CD4-positive, alpha-beta memory T cell (primary cell): ENCODE measurements at regions not wholly inside any gene's neighbourhood (a gene's known extent, or its start where the extent isn't known, plus 50 kb on each side); places are given as distances from the start of the nearest gene placed in this dataset.
A peak's percentile ranks its signal among the peaks of the same experiment; 100 is the strongest.

Experiments
- CTCF ChIA-PET: fragments of 350-600 bp; sonication (Branson Sonifier 250); formaldehyde crosslinking; loops from one replicate; lab custom pipeline; 2021; ENCODE audit warnings: inconsistent platforms; ENCODE audit not compliant: partially characterized antibody; lab: Charles Lee
- POLR2A ChIA-PET: fragments of 350-600 bp; sonication (Branson Sonifier 250); formaldehyde crosslinking; loops from one replicate; lab custom pipeline; 2021; ENCODE audit not compliant: partially characterized antibody; lab: Charles Lee
- DNase-seq, 5 donors: peaks; one replicate each; pipeline versions ENCODE4 v3.0.0 to v3.0.0-alpha.2; 2020 to 2022; ENCODE audit warnings: mixed read lengths in 1 of 5
- H3K27ac ChIP-seq: one replicate; pipeline ENCODE4 v1.7.0; 2013; ENCODE audit warnings: low read depth, low read length
- H3K27me3 ChIP-seq: 2 replicates; pipeline ENCODE4 v1.7.0; 2013; ENCODE audit warnings: mild to moderate bottlenecking, low read length, moderate library complexity; ENCODE audit not compliant: insufficient read depth
- H3K36me3 ChIP-seq: 2 replicates; pipeline ENCODE4 v1.7.0; 2013; ENCODE audit warnings: mild to moderate bottlenecking, low read length, moderate library complexity; ENCODE audit not compliant: insufficient read depth
- H3K4me1 ChIP-seq: 2 replicates; pipeline ENCODE4 v1.7.0; 2013; ENCODE audit warnings: mild to moderate bottlenecking, low read length, moderate library complexity; ENCODE audit not compliant: insufficient read depth
- H3K4me3 ChIP-seq, 2 donors: one replicate each; pipeline ENCODE4 v1.7.0; 2013; ENCODE audit warnings: low read length in 2 of 2, mild to moderate bottlenecking in 1 of 2
- H3K9me3 ChIP-seq, 2 donors: one replicate each; pipeline ENCODE4 v1.7.0; 2013; ENCODE audit warnings: low read length in 2 of 2, control low read depth in 1 of 2; ENCODE audit not compliant: control insufficient read depth in 1 of 2
- H3K27ac Mint-ChIP-seq, 7 donors: one replicate each; pipeline ENCODE4 v1.8.0; 2020 to 2021; ENCODE audit warnings: mixed read lengths in 7 of 7, mild to moderate bottlenecking in 6 of 7, inconsistent platforms in 3 of 7, moderate library complexity in 3 of 7
- H3K27me3 Mint-ChIP-seq, 2 donors: one replicate each; pipeline ENCODE4 v1.8.0; 2020 to 2021; ENCODE audit warnings: mixed read lengths in 2 of 2
- H3K36me3 Mint-ChIP-seq, 2 donors: one replicate each; pipeline ENCODE4 v1.8.0; 2020 to 2021; ENCODE audit warnings: mixed read lengths in 2 of 2, inconsistent platforms in 1 of 2, mild to moderate bottlenecking in 1 of 2
- H3K4me1 Mint-ChIP-seq, 4 donors: one replicate each; pipeline ENCODE4 v1.8.0; 2020 to 2021; ENCODE audit warnings: mixed read lengths in 4 of 4, mild to moderate bottlenecking in 1 of 4
- H3K4me3 Mint-ChIP-seq, 8 donors: one replicate each; pipeline ENCODE4 v1.8.0; 2020 to 2021; ENCODE audit warnings: mixed read lengths in 8 of 8, mild to moderate bottlenecking in 7 of 8, moderate library complexity in 6 of 8, inconsistent platforms in 3 of 8
- H3K9me3 Mint-ChIP-seq, 8 donors: one replicate each; pipeline ENCODE4 v1.8.0; 2020 to 2021; ENCODE audit warnings: mixed read lengths in 8 of 8, mild to moderate bottlenecking in 5 of 8, inconsistent platforms in 3 of 8, moderate library complexity in 1 of 8
- intact Hi-C: fragments of 100-400 bp; cut with micrococcal nuclease; formaldehyde crosslinking; loops from one replicate; pipeline ENCODE4 v1.15.1; 2023

GRCh38 chr6:53216301-53216700 lies 67.7 kb upstream of the GCM1 start:
- ChIA-PET CTCF (no interaction called here), POLR2A (no interaction called here)
- peaks cover 0 to 4% (median 0%) of the 10 kb centered on the region in 8 donors for H3K9me3 Mint-ChIP-seq
- no peak overlapping the region for H3K27ac ChIP-seq
- H3K27me3 ChIP-seq: no peaks in the 10 kb centered on the region
- no peak for DNase-seq
- H3K4me3 ChIP-seq: no peak overlapping the region
- no peaks in the 10 kb centered on the region for H3K27me3 Mint-ChIP-seq
- no peaks in the 10 kb centered on the region for H3K36me3 ChIP-seq
- intact Hi-C loops: no loop called here
- no peaks in the 10 kb centered on the region for H3K9me3 ChIP-seq
- H3K4me1 ChIP-seq: peaks cover 4% of the 10 kb centered on the region
- H3K36me3 Mint-ChIP-seq: peaks cover 0 to 4% of the 10 kb centered on the region in 2 donors
- no peak overlapping the region for H3K27ac Mint-ChIP-seq
- H3K4me1 Mint-ChIP-seq: peaks cover 4 to 15% (median 6%) of the 10 kb centered on the region in 4 donors
- H3K4me3 Mint-ChIP-seq: no peak overlapping the region

- Mint-ChIP-seq H3K9me3 (peaks cover 0 to 4% (median 0%) of the 10 kb centered on the region in 8 donors), H3K27me3 (no peaks in the 10 kb centered on the region), H3K4me1 (peaks cover 4 to 15% (median 6%) of the 10 kb centered on the region in 4 donors), H3K36me3 (peaks cover 0 to 4% of the 10 kb centered on the region in 2 donors), H3K4me3 (no peak overlapping the region), H3K27ac (no peak overlapping the region)
- H3K27ac ChIP-seq: no peak overlapping the region
- intact Hi-C loops: no loop called here
- no peaks in the 10 kb centered on the region for H3K9me3 ChIP-seq
- H3K4me1 ChIP-seq: peaks cover 4% of the 10 kb centered on the region
- no peaks in the 10 kb centered on the region for H3K27me3 ChIP-seq
- no peaks in the 10 kb centered on the region for H3K36me3 ChIP-seq
- no peak overlapping the region for H3K4me3 ChIP-seq
- DNase-seq: no peak
- POLR2A ChIA-PET: no interaction called here
- CTCF ChIA-PET: no interaction called here
These were observed 65.5 kb upstream of the GCM1 start for GRCh38 chr6:53214172-53214571.

GRCh38 chr6:53210811-53211210 lies 62.2 kb upstream of the GCM1 start:
- Mint-ChIP-seq H3K4me1 (peaks cover 0 to 1% (median 0%) of the 10 kb centered on the region in 4 donors), H3K27me3 (no peaks in the 10 kb centered on the region)
- CTCF ChIA-PET: no interaction called here

GRCh38 chr6:53209681-53210080 lies 61.0 kb upstream of the GCM1 start:
- intact Hi-C loops: no loop called here
- Histone ChIP-seq H3K4me1 (no peaks in the 10 kb centered on the region), H3K27ac (no peak overlapping the region), H3K36me3 (no peaks in the 10 kb centered on the region), H3K4me3 (no peak overlapping the region), H3K27me3 (no peaks in the 10 kb centered on the region), H3K9me3 (no peaks in the 10 kb centered on the region)
- DNase-seq: no peak
- Mint-ChIP-seq H3K4me3 (no peak overlapping the region), H3K27ac (no peak overlapping the region), H3K4me1 (peaks cover 0 to 1% (median 0%) of the 10 kb centered on the region in 4 donors), H3K9me3 (peaks cover 0 to 4% (median 0%) of the 10 kb centered on the region in 8 donors), H3K27me3 (no peaks in the 10 kb centered on the region), H3K36me3 (peaks cover 0 to 4% of the 10 kb centered on the region in 2 donors)
- ChIA-PET POLR2A (no interaction called here), CTCF (no interaction called here)

More at GRCh38 chr6:53210811-53211210, 62.2 kb upstream of the GCM1 start:
- Histone ChIP-seq H3K4me3 (no peak overlapping the region), H3K36me3 (no peaks in the 10 kb centered on the region), H3K9me3 (no peaks in the 10 kb centered on the region), H3K27me3 (no peaks in the 10 kb centered on the region), H3K4me1 (no peaks in the 10 kb centered on the region), H3K27ac (no peak overlapping the region)
- intact Hi-C loops: no loop called here
- POLR2A ChIA-PET: no interaction called here
- Mint-ChIP-seq H3K9me3 (peaks cover 0 to 4% (median 0%) of the 10 kb centered on the region in 8 donors), H3K4me3 (no peak overlapping the region), H3K36me3 (peaks cover 0 to 4% of the 10 kb centered on the region in 2 donors), H3K27ac (no peak overlapping the region)
- DNase-seq: no peak

- no peak overlapping the region for H3K27ac ChIP-seq
- no peaks in the 10 kb centered on the region for H3K9me3 ChIP-seq
- no peak overlapping the region for H3K27ac Mint-ChIP-seq
- H3K4me1 ChIP-seq: no peaks in the 10 kb centered on the region
- no peaks in the 10 kb centered on the region for H3K36me3 Mint-ChIP-seq
- intact Hi-C loops: no loop called here
- H3K4me3 Mint-ChIP-seq: no peak overlapping the region
- H3K9me3 Mint-ChIP-seq: no peaks in the 10 kb centered on the region
- no peaks in the 10 kb centered on the region for H3K27me3 ChIP-seq
- CTCF ChIA-PET: no interaction called here
- peaks cover 0 to under 1% (median 0%) of the 10 kb centered on the region in 4 donors for H3K4me1 Mint-ChIP-seq
- H3K4me3 ChIP-seq: no peak overlapping the region
- POLR2A ChIA-PET: no interaction called here
- no peak for DNase-seq
- H3K27me3 Mint-ChIP-seq: no peaks in the 10 kb centered on the region
- no peaks in the 10 kb centered on the region for H3K36me3 ChIP-seq
These were observed 57.1 kb upstream of the GCM1 start for GRCh38 chr6:53205778-53206177.

- no peak for DNase-seq
- Mint-ChIP-seq H3K4me1 (no peaks in the 10 kb centered on the region), H3K27me3 (no peaks in the 10 kb centered on the region), H3K27ac (peak overlapping the region in 1 of 7 donors; percentile 78), H3K36me3 (no peaks in the 10 kb centered on the region), H3K4me3 (no peak overlapping the region), H3K9me3 (no peaks in the 10 kb centered on the region)
- POLR2A ChIA-PET: no interaction called here
- CTCF ChIA-PET: no interaction called here
- no peaks in the 10 kb centered on the region for H3K36me3 ChIP-seq
- no peaks in the 10 kb centered on the region for H3K27me3 ChIP-seq
- intact Hi-C loops: no loop called here
- H3K9me3 ChIP-seq: no peaks in the 10 kb centered on the region
- no peak overlapping the region for H3K4me3 ChIP-seq
- no peak overlapping the region for H3K27ac ChIP-seq
- H3K4me1 ChIP-seq: no peaks in the 10 kb centered on the region
These were observed 54.8 kb upstream of the GCM1 start for GRCh38 chr6:53203483-53203882.

GRCh38 chr6:53202052-53202451 lies 53.4 kb upstream of the GCM1 start:
- no peaks in the 10 kb centered on the region for H3K9me3 ChIP-seq
- no peaks in the 10 kb centered on the region for H3K36me3 ChIP-seq
- intact Hi-C loops: no loop called here
- no peaks in the 10 kb centered on the region for H3K4me1 Mint-ChIP-seq
- no peaks in the 10 kb centered on the region for H3K27me3 ChIP-seq
- no peaks in the 10 kb centered on the region for H3K27me3 Mint-ChIP-seq
- H3K9me3 Mint-ChIP-seq: peaks cover 0 to 1% (median 0%) of the 10 kb centered on the region in 8 donors
- ChIA-PET POLR2A (no interaction called here), CTCF (interaction anchor here (0.7 to 1.4 kb wide), 2 partner anchors 209 to 520 kb away, joined by 3 read pairs; no protein-coding TSS in a partner anchor)
- no peak overlapping the region for H3K4me3 ChIP-seq
- H3K27ac ChIP-seq: no peak overlapping the region
- H3K36me3 Mint-ChIP-seq: no peaks in the 10 kb centered on the region
- DNase-seq: no peak
- H3K4me3 Mint-ChIP-seq: no peak overlapping the region
- H3K4me1 ChIP-seq: no peaks in the 10 kb centered on the region
- H3K27ac Mint-ChIP-seq: peak overlapping the region in 1 of 7 donors; percentile 60
